ENCODE measurements at regions not wholly inside any gene's neighbourhood (a gene's known extent, or its start where the extent isn't known, plus 50 kb on each side); places are given as distances from the start of the nearest gene placed in this dataset.

DNA sequence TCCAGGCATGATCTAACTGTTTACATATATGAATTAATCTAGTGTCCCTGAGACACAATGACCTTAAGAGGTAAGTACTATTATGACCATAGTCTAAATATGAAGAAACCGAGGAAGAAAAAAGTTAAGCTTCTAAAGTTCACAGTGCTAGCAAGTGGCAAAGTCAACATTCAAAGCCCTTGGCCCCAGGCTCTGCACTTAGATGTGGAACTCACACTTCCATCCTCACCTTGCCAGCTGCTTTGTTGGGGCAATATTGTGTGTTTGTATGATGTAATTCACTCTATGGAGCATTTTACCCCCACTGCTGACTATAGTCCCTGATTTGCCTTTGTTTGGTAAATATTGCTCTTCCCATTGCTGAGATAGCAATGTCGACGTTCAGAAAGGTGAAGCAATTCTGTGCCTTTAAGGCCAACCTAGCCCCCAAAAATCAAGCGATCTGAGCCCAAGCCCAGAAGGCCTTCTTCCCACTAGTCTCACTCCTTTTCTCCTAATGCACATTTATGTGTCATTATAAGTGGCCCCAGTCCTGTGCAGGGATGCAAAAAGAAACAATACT, 487.6 kb upstream of the ZMIZ1 start:
- TF ChIP-seq CTCF (conservative IDR thresholded peaks at IDR 0.05): no peak
- TF ChIP-seq EZH2 (IDR thresholded peaks at IDR 0.05; ENCODE audit: low read depth): no peak

Data from PC-9 (cell line).